ENCODE measurements at regions not wholly inside any gene's neighbourhood (a gene's known extent, or its start where the extent isn't known, plus 50 kb on each side); places are given as distances from the start of the nearest gene placed in this dataset.

DNA sequence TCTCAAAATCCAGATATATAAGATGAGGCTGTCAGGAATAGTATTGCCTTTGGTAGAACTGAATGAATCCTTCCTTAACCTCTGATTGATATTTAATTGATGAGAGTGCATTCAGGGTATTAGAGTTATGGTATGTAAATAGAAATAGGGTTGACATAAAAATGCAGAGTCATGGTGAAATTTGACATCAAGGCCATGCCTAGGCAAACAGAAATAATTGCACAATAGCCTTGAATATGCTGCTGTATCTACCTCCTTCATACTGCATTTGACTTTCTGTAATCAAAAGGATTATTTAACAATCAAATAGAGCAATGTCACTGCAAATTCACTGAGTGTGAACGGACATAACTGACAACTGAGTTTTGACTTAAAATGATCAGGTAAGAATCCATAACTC, 1316.3 kb downstream of the STIM2 start:
- Histone ChIP-seq H3K9ac (ENCODE audit: low read length) (no peak overlapping the region), H3K4me3 (ENCODE audit: low read length) (no peak overlapping the region), H3K27ac (ENCODE audit: low read depth, low read length) (no peak overlapping the region), H3K4me1 (ENCODE audit: control insufficient read depth, insufficient read depth, low read length) (no peaks in the 10 kb centered on the region), H3K36me3 (ENCODE audit: control insufficient read depth, insufficient read depth, low read length) (no peaks in the 10 kb centered on the region), H3K27me3 (ENCODE audit: control insufficient read depth, insufficient read depth, low read length) (no peaks in the 10 kb centered on the region)

DNA sequence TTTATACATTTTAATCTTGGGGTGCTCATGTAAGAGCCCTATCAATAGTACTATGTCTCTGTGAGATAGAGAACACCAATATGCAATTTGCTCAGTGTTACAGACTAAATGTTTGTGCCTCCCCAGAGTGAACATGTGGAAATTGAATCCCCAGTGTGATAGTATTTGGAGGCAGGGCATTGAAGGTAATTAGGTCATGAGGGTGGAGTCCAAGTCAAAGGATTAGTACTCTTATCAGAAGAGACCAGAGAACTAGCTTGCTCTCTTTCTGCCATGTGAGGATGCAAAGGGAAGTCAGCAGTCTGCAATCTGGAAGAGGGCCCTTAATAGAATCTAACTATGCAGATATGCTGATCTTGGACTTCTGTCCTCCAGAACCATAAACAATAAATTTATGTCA, 1317.0 kb downstream of the STIM2 start:
- H3K27ac ChIP-seq (ENCODE audit: low read depth, low read length), result no peak overlapping the region
- no peaks in the 10 kb centered on the region for H3K36me3 ChIP-seq (ENCODE audit: control insufficient read depth, insufficient read depth, low read length)
- no peak overlapping the region for H3K4me3 ChIP-seq (ENCODE audit: low read length)
- no peaks in the 10 kb centered on the region for H3K27me3 ChIP-seq (ENCODE audit: control insufficient read depth, insufficient read depth, low read length)
- H3K4me1 ChIP-seq (ENCODE audit: control insufficient read depth, insufficient read depth, low read length), result no peaks in the 10 kb centered on the region
- no peak overlapping the region for H3K9ac ChIP-seq (ENCODE audit: low read length)

DNA sequence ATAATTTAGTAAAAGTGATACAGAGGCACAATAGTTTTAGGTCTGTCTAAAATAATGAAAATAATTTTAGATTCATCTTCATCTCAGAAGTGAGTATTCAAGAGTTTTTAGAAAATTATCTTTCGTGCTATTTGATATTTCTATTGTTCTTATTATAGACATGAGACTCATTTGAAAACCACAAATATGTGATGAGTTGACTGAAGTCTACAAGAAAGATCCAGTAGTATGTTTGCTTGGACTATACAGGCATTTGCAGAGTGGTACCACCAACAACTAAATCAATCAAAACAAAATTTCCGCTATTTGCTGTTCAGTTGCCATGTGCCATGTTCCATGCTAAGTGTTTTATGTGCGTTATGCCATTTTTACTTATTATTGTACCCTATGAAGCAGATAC, 1318.5 kb downstream of the STIM2 start:
- no peaks in the 10 kb centered on the region for H3K27me3 ChIP-seq (ENCODE audit: control insufficient read depth, insufficient read depth, low read length)
- H3K27ac ChIP-seq (ENCODE audit: low read depth, low read length), result no peak overlapping the region
- no peak overlapping the region for H3K9ac ChIP-seq (ENCODE audit: low read length)
- no peaks in the 10 kb centered on the region for H3K36me3 ChIP-seq (ENCODE audit: control insufficient read depth, insufficient read depth, low read length)
- no peaks in the 10 kb centered on the region for H3K4me1 ChIP-seq (ENCODE audit: control insufficient read depth, insufficient read depth, low read length)
- no peak overlapping the region for H3K4me3 ChIP-seq (ENCODE audit: low read length)

DNA sequence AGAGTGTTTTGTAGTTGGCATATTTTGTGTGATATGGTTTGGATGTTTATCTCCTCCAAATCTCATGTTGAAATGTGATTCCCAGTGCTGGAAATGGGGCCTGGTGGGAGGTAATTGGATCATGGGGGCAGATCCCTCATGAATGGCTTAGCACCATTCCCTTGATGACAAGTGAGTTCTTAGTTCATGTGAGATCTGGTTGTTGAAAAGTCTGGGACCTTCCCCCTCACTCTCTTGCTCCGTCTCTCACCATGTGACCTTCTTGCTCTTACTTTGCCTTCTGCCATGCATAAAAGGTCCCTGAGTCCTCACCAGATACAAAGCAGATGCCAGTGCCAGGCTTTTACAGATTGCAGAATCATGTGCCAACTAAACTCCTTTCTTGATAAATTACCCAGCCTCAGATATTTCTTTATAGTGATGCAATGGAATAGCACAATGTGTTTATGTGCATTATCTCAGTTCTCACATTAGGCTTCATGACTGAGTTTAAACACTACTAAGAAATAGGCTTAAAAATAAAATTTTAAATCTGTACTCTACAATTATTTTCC, 1348.8 kb downstream of the STIM2 start:
- no peak overlapping the region for H3K4me3 ChIP-seq (ENCODE audit: low read length)
- H3K36me3 ChIP-seq (ENCODE audit: control insufficient read depth, insufficient read depth, low read length), result no peaks in the 10 kb centered on the region
- H3K27ac ChIP-seq (ENCODE audit: low read depth, low read length), result no peak overlapping the region
- no peaks in the 10 kb centered on the region for H3K27me3 ChIP-seq (ENCODE audit: control insufficient read depth, insufficient read depth, low read length)
- no peaks in the 10 kb centered on the region for H3K4me1 ChIP-seq (ENCODE audit: control insufficient read depth, insufficient read depth, low read length)
- H3K9ac ChIP-seq (ENCODE audit: low read length), result no peak overlapping the region

DNA sequence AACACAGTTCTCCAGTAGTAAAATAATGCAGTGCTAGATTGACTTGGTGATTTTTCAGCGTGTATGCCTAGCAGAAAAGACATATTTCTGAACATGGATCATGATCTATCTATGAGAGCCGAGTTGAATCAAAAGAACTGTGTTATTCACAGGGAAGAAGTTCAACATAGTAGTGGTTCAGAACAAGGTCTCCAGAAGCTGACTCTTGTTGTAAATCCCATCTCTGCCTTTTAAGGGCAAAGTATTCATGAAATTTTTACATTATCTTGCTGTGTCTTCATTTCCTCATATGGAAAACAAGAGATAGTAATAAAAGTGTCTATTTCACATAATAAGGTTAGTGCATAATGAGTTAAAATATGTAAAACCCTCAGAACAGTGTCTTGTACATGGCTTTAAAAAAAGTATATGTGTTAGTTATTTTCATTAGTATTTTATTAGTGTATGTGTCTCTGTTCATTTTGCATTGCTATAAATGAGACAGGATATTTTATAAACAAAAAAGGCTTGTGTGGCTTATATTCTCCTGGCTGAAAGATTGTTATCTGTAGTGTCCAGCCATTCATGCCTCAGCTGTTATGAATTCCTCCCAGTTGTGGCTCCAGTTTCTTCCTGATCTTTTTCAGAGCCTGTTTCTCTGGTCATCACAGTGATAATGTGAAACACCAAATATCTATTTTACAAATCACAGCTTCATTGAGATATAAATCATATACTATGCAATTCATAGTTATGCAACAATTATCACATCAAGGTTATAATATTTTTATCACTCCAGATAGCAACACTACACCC, 1351.2 kb downstream of the STIM2 start:
- Histone ChIP-seq H3K4me1 (ENCODE audit: control insufficient read depth, insufficient read depth, low read length) (no peaks in the 10 kb centered on the region), H3K36me3 (ENCODE audit: control insufficient read depth, insufficient read depth, low read length) (no peaks in the 10 kb centered on the region), H3K27me3 (ENCODE audit: control insufficient read depth, insufficient read depth, low read length) (no peaks in the 10 kb centered on the region), H3K27ac (ENCODE audit: low read depth, low read length) (no peak overlapping the region), H3K9ac (ENCODE audit: low read length) (no peak overlapping the region), H3K4me3 (ENCODE audit: low read length) (no peak overlapping the region)

DNA sequence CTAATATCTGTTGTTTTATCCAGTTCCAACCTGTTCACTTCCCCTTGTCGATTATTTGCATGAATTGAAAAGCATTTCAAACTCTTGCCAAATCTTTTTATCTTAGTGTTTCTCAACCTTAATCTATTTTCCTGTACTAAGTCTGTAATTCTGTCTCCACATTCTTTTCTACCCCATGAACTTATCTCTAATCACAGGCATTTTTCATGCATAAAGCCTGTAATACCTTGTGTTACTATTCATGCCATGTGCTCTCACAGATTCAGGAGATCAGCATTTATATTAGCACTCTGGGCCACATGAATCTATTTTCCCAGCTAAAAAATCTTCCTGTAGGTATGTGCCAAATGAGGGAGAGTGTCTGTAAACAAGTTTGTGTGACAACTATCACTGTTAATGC, 1360.9 kb downstream of the STIM2 start:
- no peak overlapping the region for H3K4me3 ChIP-seq (ENCODE audit: low read length)
- H3K27ac ChIP-seq (ENCODE audit: low read depth, low read length), result no peak overlapping the region
- H3K9ac ChIP-seq (ENCODE audit: low read length), result no peak overlapping the region
- H3K4me1 ChIP-seq (ENCODE audit: control insufficient read depth, insufficient read depth, low read length), result no peaks in the 10 kb centered on the region
- H3K27me3 ChIP-seq (ENCODE audit: control insufficient read depth, insufficient read depth, low read length), result no peaks in the 10 kb centered on the region
- H3K36me3 ChIP-seq (ENCODE audit: control insufficient read depth, insufficient read depth, low read length), result no peaks in the 10 kb centered on the region

DNA sequence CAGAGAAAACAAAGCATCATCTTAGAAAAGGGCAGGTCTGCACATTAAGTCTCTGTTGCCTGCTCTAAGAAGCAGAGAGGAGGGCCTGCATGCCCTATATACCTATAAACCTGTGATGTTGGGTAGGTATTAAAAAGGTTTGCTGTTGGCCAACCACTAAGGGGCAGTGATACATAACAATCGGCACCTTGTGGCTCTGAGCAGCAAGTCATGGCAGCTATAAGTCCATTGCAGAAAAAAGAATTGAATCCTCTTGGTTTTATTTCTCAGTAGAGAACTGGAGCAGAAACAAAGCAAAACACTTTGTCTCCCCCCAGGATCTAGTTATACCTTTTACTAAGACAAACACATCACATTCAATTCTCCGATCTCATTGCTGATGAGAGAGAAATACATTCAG, 1364.4 kb downstream of the STIM2 start:
- Histone ChIP-seq H3K4me3 (ENCODE audit: low read length) (no peak overlapping the region), H3K27me3 (ENCODE audit: control insufficient read depth, insufficient read depth, low read length) (no peaks in the 10 kb centered on the region), H3K4me1 (ENCODE audit: control insufficient read depth, insufficient read depth, low read length) (no peaks in the 10 kb centered on the region), H3K9ac (ENCODE audit: low read length) (no peak overlapping the region), H3K27ac (ENCODE audit: low read depth, low read length) (no peak overlapping the region), H3K36me3 (ENCODE audit: control insufficient read depth, insufficient read depth, low read length) (no peaks in the 10 kb centered on the region)

DNA sequence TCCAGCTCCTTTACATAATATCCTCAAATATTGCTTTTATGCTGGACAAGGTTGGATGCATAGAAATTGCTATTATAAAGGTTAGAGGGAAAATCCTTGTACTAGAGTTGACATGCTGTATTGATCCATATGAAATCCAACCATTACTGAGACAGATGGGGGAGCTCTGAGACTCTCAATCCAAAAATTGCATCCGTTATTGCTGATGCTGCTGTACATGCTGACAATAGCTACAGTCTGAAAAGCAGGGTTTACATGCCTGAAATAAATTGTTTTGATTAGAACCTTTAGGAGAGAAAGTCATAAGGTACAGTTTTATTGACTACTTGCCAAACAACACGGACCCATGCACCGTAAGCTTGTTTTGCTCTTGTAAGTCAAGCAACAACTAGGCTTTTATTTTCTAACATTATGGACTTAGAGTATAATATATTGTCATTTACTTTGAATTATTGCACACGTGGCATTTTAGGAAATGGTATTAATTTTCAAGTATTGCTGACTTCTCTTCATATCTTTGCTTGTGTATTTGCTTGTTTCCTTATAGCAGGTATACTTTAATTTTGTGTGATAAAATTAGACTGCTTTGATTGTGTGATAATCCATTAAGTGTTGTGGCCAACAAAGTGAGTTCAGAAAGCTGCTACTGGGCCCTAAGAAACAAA, 1365.2 kb downstream of the STIM2 start:
- Histone ChIP-seq H3K36me3 (ENCODE audit: control insufficient read depth, insufficient read depth, low read length) (no peaks in the 10 kb centered on the region), H3K27me3 (ENCODE audit: control insufficient read depth, insufficient read depth, low read length) (no peaks in the 10 kb centered on the region), H3K4me3 (ENCODE audit: low read length) (no peak overlapping the region), H3K27ac (ENCODE audit: low read depth, low read length) (no peak overlapping the region), H3K9ac (ENCODE audit: low read length) (no peak overlapping the region), H3K4me1 (ENCODE audit: control insufficient read depth, insufficient read depth, low read length) (no peaks in the 10 kb centered on the region)

DNA sequence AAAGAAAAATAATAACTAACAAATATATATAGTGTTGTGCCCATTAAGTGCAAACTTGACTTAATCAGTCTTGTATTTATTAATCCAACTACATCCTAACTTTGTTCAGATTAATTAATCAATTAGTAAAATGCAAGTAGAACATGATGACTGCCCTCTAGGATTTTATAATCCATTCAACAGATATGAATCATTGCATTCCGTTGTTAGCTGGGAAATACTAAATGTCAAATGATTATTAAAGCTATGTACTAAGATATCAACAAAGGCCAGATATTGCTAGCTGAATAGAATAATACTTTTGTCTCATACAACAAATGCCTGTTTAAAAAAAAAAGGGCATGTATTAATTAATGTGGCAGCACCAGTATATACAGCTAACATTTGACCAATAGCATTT, 1366.3 kb downstream of the STIM2 start:
- Histone ChIP-seq H3K27ac (ENCODE audit: low read depth, low read length) (no peak overlapping the region), H3K9ac (ENCODE audit: low read length) (no peak overlapping the region), H3K36me3 (ENCODE audit: control insufficient read depth, insufficient read depth, low read length) (no peaks in the 10 kb centered on the region), H3K4me3 (ENCODE audit: low read length) (no peak overlapping the region), H3K27me3 (ENCODE audit: control insufficient read depth, insufficient read depth, low read length) (no peaks in the 10 kb centered on the region), H3K4me1 (ENCODE audit: control insufficient read depth, insufficient read depth, low read length) (no peaks in the 10 kb centered on the region)

DNA sequence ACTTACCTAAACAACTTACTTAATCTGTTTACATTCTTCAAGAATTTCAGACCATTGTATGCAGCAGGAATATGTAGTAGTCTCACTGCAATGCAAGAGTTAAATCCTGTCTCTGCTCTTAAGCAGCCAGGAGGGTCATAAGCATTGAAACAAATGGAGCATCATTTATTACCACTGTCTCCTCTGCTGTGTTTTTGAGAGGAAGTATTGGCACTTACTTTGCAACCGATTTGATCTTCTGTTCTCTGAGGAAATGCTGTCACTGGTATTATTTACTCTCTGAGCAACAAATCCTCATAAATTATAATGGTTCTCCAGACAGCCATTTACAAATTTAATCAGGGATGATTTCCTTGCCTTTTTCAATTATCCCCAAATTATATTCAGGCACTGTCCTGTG, 1367.1 kb downstream of the STIM2 start:
- Histone ChIP-seq H3K27me3 (ENCODE audit: control insufficient read depth, insufficient read depth, low read length) (no peaks in the 10 kb centered on the region), H3K27ac (ENCODE audit: low read depth, low read length) (no peak overlapping the region), H3K36me3 (ENCODE audit: control insufficient read depth, insufficient read depth, low read length) (no peaks in the 10 kb centered on the region), H3K4me1 (ENCODE audit: control insufficient read depth, insufficient read depth, low read length) (peaks cover 3% of the 10 kb centered on the region), H3K4me3 (ENCODE audit: low read length) (no peak overlapping the region), H3K9ac (ENCODE audit: low read length) (no peak overlapping the region)

DNA sequence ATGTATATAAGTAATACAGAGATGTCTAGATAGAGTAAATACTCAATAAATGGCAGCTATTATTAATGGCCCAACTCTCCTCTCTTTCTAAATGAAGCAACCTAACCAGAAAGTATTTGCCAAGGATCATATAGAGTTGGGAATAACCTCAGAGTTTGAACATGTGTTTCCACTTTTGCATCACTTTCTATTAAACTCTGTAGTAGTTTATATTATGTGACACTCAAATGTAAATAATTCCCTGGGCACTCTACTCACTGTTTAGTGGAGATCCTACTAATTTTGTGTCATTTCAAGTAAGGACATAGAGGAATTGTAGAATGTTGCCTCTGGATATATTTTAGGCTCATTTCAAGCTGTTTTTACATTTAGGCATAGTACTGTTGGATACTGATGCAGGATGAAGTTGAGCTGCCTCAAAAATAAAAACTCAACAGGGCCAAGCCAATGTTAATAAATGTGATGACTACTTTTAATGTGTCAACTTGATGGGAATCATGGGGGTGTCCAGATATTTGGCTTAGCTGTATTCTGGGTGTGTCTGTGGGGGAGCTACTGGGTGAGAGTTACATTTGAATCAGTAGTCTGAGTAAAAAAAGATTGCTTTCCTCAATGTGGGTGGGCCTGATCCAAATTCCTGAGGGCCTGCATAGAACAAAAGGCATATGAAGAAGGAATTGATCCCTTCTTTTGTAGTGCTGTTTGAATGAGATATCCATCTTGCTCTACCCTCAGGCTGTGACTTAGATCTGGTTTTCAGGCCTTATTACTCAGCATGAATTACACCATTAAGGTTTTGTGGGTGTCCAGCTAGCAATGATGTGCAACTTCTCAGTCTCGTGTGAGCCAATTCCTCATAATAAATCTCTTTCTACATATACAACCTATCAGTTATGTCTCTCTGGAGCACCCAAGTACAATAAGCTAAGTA, 1368.2 kb downstream of the STIM2 start:
- peaks cover 3% of the 10 kb centered on the region for H3K4me1 ChIP-seq (ENCODE audit: control insufficient read depth, insufficient read depth, low read length)
- no peak overlapping the region for H3K9ac ChIP-seq (ENCODE audit: low read length)
- H3K36me3 ChIP-seq (ENCODE audit: control insufficient read depth, insufficient read depth, low read length), result no peaks in the 10 kb centered on the region

DNA sequence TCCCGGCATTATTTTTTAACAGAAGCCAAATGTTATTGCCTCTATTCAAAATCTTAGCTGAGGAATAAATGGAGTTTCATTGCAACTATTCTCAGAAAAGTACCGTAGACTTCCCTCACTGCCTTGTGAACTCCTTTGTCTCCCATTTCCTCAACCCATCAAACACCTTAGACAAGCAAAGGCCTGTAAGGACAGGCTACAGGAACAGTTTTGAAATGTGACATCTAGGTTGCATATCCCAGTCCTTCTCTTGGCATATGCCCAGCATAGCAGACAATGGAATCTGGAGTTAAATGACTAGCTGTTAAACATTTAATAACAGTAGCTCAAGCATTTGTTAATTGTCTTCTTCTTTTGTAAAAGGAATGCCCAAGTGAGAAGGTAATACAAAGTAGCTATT, 1371.7 kb downstream of the STIM2 start:
- Histone ChIP-seq H3K9ac (ENCODE audit: low read length) (no peak overlapping the region), H3K4me3 (ENCODE audit: low read length) (no peak overlapping the region), H3K36me3 (ENCODE audit: control insufficient read depth, insufficient read depth, low read length) (no peaks in the 10 kb centered on the region), H3K27me3 (ENCODE audit: control insufficient read depth, insufficient read depth, low read length) (no peaks in the 10 kb centered on the region), H3K27ac (ENCODE audit: low read depth, low read length) (no peak overlapping the region), H3K4me1 (ENCODE audit: control insufficient read depth, insufficient read depth, low read length) (peaks cover 3% of the 10 kb centered on the region)

More for the DNA sequence above, 1368.2 kb downstream of the STIM2 start:
- H3K27me3 ChIP-seq (ENCODE audit: control insufficient read depth, insufficient read depth, low read length), result no peaks in the 10 kb centered on the region
- no peak overlapping the region for H3K27ac ChIP-seq (ENCODE audit: low read depth, low read length)
- H3K4me3 ChIP-seq (ENCODE audit: low read length), result no peak overlapping the region
